ENCODE measurements at regions not wholly inside any gene's neighbourhood (a gene's known extent, or its start where the extent isn't known, plus 50 kb on each side); places are given as distances from the start of the nearest gene placed in this dataset.
"Not testable (repeated sequence)": the region's sequence is repeated elsewhere in the genome, so short reads cannot be mapped to it uniquely, and the experiment has no call there.

DNA sequence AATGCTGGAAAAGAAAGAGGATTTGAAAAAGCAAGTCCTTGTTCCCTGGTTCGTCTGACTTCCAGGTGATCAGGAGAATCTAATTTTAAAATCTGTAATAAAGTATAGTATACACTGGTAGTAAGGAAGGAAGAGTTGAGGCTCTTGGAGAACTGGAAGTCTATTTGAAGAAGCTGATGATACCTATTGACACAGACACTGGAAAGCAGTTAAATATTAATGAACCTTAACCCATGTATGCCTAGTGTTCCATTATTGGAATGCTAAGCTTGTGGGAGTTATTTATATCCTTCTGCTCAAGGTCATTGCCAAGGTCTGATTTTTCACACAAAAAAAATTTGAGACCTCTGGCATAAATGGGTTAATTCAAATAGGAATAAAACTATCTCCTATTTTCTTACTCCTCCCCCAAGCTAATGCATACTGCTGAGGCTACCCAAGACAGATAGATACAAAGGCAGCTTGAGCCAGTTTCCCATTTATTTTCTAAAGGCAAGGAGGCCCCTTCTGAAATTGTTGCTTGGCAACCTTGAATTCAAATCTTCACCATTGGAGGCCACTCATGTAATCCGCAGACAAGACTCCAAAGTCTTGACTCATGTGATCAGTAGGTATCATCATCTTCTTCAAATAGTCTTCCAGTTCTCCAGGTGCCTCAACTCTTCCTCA lies 110.2 kb downstream of the FZD1 start:
- DNase-seq = no peak
- Histone ChIP-seq H3K27ac (ENCODE audit: low read length) (no peak overlapping the region), H3K9me3 (replicated peaks; ENCODE audit: control insufficient read depth, low read depth, low read length) (no peaks in the 10 kb centered on the region), H3K36me3 (ENCODE audit: control insufficient read depth, insufficient read depth, low read length) (no peaks in the 10 kb centered on the region), H3K4me1 (ENCODE audit: control insufficient read depth, insufficient read depth, low read length) (no peaks in the 10 kb centered on the region), H3K4me3 (ENCODE audit: low read length) (no peak overlapping the region), H3K27me3 (ENCODE audit: control insufficient read depth, insufficient read depth, low read length) (no peaks in the 10 kb centered on the region)
- 100% methylated on average over 1 of the region's 2 CpGs for WGBS (ENCODE audit: insufficient coverage)

- no peaks in the 10 kb centered on the region for H3K4me1 ChIP-seq (ENCODE audit: control insufficient read depth, insufficient read depth, low read length)
- H3K27me3 ChIP-seq (ENCODE audit: control insufficient read depth, insufficient read depth, low read length) = no peaks in the 10 kb centered on the region
- H3K9me3 ChIP-seq (replicated peaks; ENCODE audit: control insufficient read depth, low read depth, low read length) = no peaks in the 10 kb centered on the region
- WGBS (ENCODE audit: insufficient coverage) = no CpG with 5 or more reads among the region's 2 CpGs
- H3K27ac ChIP-seq (ENCODE audit: low read length) = no peak overlapping the region
- no peaks in the 10 kb centered on the region for H3K36me3 ChIP-seq (ENCODE audit: control insufficient read depth, insufficient read depth, low read length)
- no peak for DNase-seq
- H3K4me3 ChIP-seq (ENCODE audit: low read length) = no peak overlapping the region
These were observed 111.1 kb downstream of the FZD1 start for GRCh38 chr7:91375378-91375777.

- no peak overlapping the region for H3K4me3 ChIP-seq (ENCODE audit: low read length)
- no peaks in the 10 kb centered on the region for H3K9me3 ChIP-seq (replicated peaks; ENCODE audit: control insufficient read depth, low read depth, low read length)
- no peak for DNase-seq
- no peak overlapping the region for H3K27ac ChIP-seq (ENCODE audit: low read length)
- H3K36me3 ChIP-seq (ENCODE audit: control insufficient read depth, insufficient read depth, low read length) = no peaks in the 10 kb centered on the region
- no CpG with 5 or more reads among the region's 2 CpGs for WGBS (ENCODE audit: insufficient coverage)
- no peaks in the 10 kb centered on the region for H3K27me3 ChIP-seq (ENCODE audit: control insufficient read depth, insufficient read depth, low read length)
- H3K4me1 ChIP-seq (ENCODE audit: control insufficient read depth, insufficient read depth, low read length) = no peaks in the 10 kb centered on the region
These were observed 113.9 kb downstream of the FZD1 start for GRCh38 chr7:91378131-91378530.

- Histone ChIP-seq H3K36me3 (ENCODE audit: control insufficient read depth, insufficient read depth, low read length) (no peaks in the 10 kb centered on the region), H3K27ac (ENCODE audit: low read length) (no peak overlapping the region), H3K4me1 (ENCODE audit: control insufficient read depth, insufficient read depth, low read length) (peaks cover 3% of the 10 kb centered on the region), H3K27me3 (ENCODE audit: control insufficient read depth, insufficient read depth, low read length) (no peaks in the 10 kb centered on the region), H3K4me3 (ENCODE audit: low read length) (no peak overlapping the region), H3K9me3 (replicated peaks; ENCODE audit: control insufficient read depth, low read depth, low read length) (no peaks in the 10 kb centered on the region)
- DNase-seq = no peak
- WGBS (ENCODE audit: insufficient coverage) = no CpG with 5 or more reads among the region's 2 CpGs
These were observed 115.0 kb downstream of the FZD1 start for GRCh38 chr7:91379236-91379635.

- Histone ChIP-seq H3K4me3 (ENCODE audit: low read length) (no peak overlapping the region), H3K9me3 (replicated peaks; ENCODE audit: control insufficient read depth, low read depth, low read length) (no peaks in the 10 kb centered on the region), H3K4me1 (ENCODE audit: control insufficient read depth, insufficient read depth, low read length) (peaks cover 3% of the 10 kb centered on the region), H3K27ac (ENCODE audit: low read length) (no peak overlapping the region), H3K27me3 (ENCODE audit: control insufficient read depth, insufficient read depth, low read length) (no peaks in the 10 kb centered on the region), H3K36me3 (ENCODE audit: control insufficient read depth, insufficient read depth, low read length) (no peaks in the 10 kb centered on the region)
- WGBS (ENCODE audit: insufficient coverage) = no CpG with 5 or more reads among the region's 2 CpGs
- no peak for DNase-seq
These were observed 115.8 kb downstream of the FZD1 start for GRCh38 chr7:91379991-91380390.

- H3K27ac ChIP-seq (ENCODE audit: low read length) = no peak overlapping the region
- H3K9me3 ChIP-seq (replicated peaks; ENCODE audit: control insufficient read depth, low read depth, low read length) = no peaks in the 10 kb centered on the region
- peak; percentile 86 for DNase-seq
- 35% methylated on average over 7 of the region's 7 CpGs for WGBS (ENCODE audit: insufficient coverage)
- H3K4me3 ChIP-seq (ENCODE audit: low read length) = no peak overlapping the region
- H3K4me1 ChIP-seq (ENCODE audit: control insufficient read depth, insufficient read depth, low read length) = peaks cover 7% of the 10 kb centered on the region
- H3K27me3 ChIP-seq (ENCODE audit: control insufficient read depth, insufficient read depth, low read length) = no peaks in the 10 kb centered on the region
- no peaks in the 10 kb centered on the region for H3K36me3 ChIP-seq (ENCODE audit: control insufficient read depth, insufficient read depth, low read length)
These were observed 119.0 kb downstream of the FZD1 start for GRCh38 chr7:91383053-91383904.

- no peak for DNase-seq
- no peak overlapping the region for H3K4me3 ChIP-seq (ENCODE audit: low read length)
- H3K36me3 ChIP-seq (ENCODE audit: control insufficient read depth, insufficient read depth, low read length) = no peaks in the 10 kb centered on the region
- H3K4me1 ChIP-seq (ENCODE audit: control insufficient read depth, insufficient read depth, low read length) = peaks cover 7% of the 10 kb centered on the region
- no peaks in the 10 kb centered on the region for H3K27me3 ChIP-seq (ENCODE audit: control insufficient read depth, insufficient read depth, low read length)
- H3K9me3 ChIP-seq (replicated peaks; ENCODE audit: control insufficient read depth, low read depth, low read length) = no peaks in the 10 kb centered on the region
- H3K27ac ChIP-seq (ENCODE audit: low read length) = no peak overlapping the region
These were observed 119.7 kb downstream of the FZD1 start for GRCh38 chr7:91383905-91384274.

DNA sequence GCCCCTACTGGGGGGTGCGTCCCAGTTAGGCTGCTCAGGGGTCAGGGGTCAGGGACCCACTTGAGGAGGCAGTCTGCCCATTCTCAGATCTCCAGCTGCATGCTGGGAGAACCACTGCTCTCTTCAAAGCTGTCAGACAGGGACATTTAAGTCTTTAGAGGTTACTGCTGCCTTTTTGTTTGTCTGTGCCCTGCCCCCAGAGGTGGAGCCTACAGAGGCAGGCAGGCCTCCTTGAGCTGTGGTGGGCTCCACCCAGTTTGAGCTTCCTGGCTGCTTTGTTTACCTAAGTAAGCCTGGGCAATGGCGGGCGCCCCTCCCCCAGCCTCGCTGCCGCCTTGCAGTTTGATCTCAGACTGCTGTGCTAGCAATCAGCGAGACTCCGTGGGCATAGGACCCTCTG lies 130.5 kb downstream of the FZD1 start:
- H3K4me1 ChIP-seq (ENCODE audit: control insufficient read depth, insufficient read depth, low read length); H3K4me3 ChIP-seq (ENCODE audit: low read length); H3K27ac ChIP-seq (ENCODE audit: low read length); DNase-seq; H3K36me3 ChIP-seq (ENCODE audit: control insufficient read depth, insufficient read depth, low read length); H3K9me3 ChIP-seq (replicated peaks; ENCODE audit: control insufficient read depth, low read depth, low read length); H3K27me3 ChIP-seq (ENCODE audit: control insufficient read depth, insufficient read depth, low read length): not testable (repeated sequence)
- WGBS (ENCODE audit: insufficient coverage) = no CpG with 5 or more reads among the region's 7 CpGs

- not testable (repeated sequence) for H3K36me3 ChIP-seq (ENCODE audit: control insufficient read depth, insufficient read depth, low read length); H3K4me3 ChIP-seq (ENCODE audit: low read length); DNase-seq; H3K4me1 ChIP-seq (ENCODE audit: control insufficient read depth, insufficient read depth, low read length); H3K9me3 ChIP-seq (replicated peaks; ENCODE audit: control insufficient read depth, low read depth, low read length); H3K27me3 ChIP-seq (ENCODE audit: control insufficient read depth, insufficient read depth, low read length); H3K27ac ChIP-seq (ENCODE audit: low read length)
- no CpG with 5 or more reads among the region's 10 CpGs for WGBS (ENCODE audit: insufficient coverage)
These were observed 131.1 kb downstream of the FZD1 start for GRCh38 chr7:91395313-91395712.

DNA sequence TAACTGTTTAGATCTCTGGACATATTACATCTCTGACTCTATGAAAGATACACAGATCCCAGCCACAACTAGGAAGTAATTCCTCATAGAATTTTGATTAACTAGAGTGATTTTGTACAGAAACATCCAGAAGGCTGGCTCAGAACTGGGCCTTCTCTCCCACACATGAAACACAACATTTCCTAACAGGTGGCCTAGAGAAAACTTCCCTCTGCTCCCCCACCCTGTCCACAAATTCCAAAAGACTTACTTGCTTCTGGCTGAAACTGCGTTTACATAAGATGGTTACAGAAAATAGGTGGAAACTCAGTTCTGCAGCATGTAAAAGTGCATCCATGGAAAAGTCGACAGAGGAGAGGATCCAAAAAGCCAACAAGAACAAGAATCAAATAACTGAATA lies 132.9 kb downstream of the FZD1 start:
- no peaks in the 10 kb centered on the region for H3K4me1 ChIP-seq (ENCODE audit: control insufficient read depth, insufficient read depth, low read length)
- no peaks in the 10 kb centered on the region for H3K27me3 ChIP-seq (ENCODE audit: control insufficient read depth, insufficient read depth, low read length)
- no peaks in the 10 kb centered on the region for H3K9me3 ChIP-seq (replicated peaks; ENCODE audit: control insufficient read depth, low read depth, low read length)
- H3K4me3 ChIP-seq (ENCODE audit: low read length) = no peak overlapping the region
- no peaks in the 10 kb centered on the region for H3K36me3 ChIP-seq (ENCODE audit: control insufficient read depth, insufficient read depth, low read length)
- no CpG with 5 or more reads among the region's 2 CpGs for WGBS (ENCODE audit: insufficient coverage)
- no peak overlapping the region for H3K27ac ChIP-seq (ENCODE audit: low read length)
- no peak for DNase-seq
